Liver (tissue), 3 donors: ENCODE measurements at regions not wholly inside any gene's neighbourhood (a gene's known extent, or its start where the extent isn't known, plus 50 kb on each side); places are given as distances from the start of the nearest gene placed in this dataset.

Experiments
- EGR1 ChIP-seq, 2 donors: IDR thresholded peaks; 2 replicates each; pipeline ENCODE4 v1.6.1; 2016 to 2018; ENCODE audit warnings: antibody characterized with exemption in 2 of 2, low read depth in 2 of 2
- FOXA1 ChIP-seq: IDR thresholded peaks from 2 replicates; pipeline ENCODE4 v1.6.1; 2016; ENCODE audit warnings: antibody characterized with exemption
- GABPA ChIP-seq, 2 donors: IDR thresholded peaks in 1 of 2; conservative IDR thresholded peaks in 1 of 2; 2 replicates each; pipeline ENCODE4 v1.6.1; 2016; ENCODE audit warnings: antibody characterized with exemption in 2 of 2, mild to moderate bottlenecking in 1 of 2, moderate library complexity in 1 of 2
- SP1 ChIP-seq: IDR thresholded peaks from 2 replicates; pipeline ENCODE4 v1.6.1; 2018; ENCODE audit warnings: antibody characterized with exemption, mild to moderate bottlenecking
- TAF1 ChIP-seq: conservative IDR thresholded peaks from 2 replicates; pipeline ENCODE4 v1.6.1; 2016; ENCODE audit warnings: antibody characterized with exemption, mild to moderate bottlenecking
- YY1 ChIP-seq: IDR thresholded peaks from 2 replicates; pipeline ENCODE4 v1.6.1; 2016; ENCODE audit warnings: antibody characterized with exemption, mild to moderate bottlenecking
- ZBTB33 ChIP-seq: IDR thresholded peaks from 2 replicates; pipeline ENCODE4 v1.6.1; 2016; ENCODE audit warnings: antibody characterized with exemption
- TF ChIP-seq, protein P1 (sequence below): fragments of 150-350 bp; IDR thresholded peaks from 2 replicates; pipeline ENCODE4 v1.5.1; 2017; ENCODE audit warnings: improper control_type of control experiment, low read depth, low read length; ENCODE audit not compliant: missing input control
- TF ChIP-seq, protein P2 (sequence below): IDR thresholded peaks from 2 replicates; pipeline ENCODE4 v1.6.1; 2016; ENCODE audit warnings: antibody characterized with exemption
- donor health status: healthy.
- donor health status: healthy.

DNA sequence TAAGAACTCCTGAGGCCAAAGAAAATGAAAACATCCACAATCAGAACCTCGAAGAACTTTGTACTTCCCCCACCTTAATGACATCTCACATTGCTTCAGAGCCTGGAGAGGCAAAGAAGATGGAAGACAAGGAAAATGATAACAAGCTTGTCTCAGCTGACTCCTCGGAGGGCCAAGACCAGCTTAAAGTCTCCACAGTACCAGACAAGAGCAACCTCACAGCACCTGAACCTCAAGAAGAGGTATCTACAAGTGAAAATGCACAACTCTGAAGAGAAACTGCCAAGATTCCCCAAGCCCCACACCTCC lies 97.5 kb downstream of the HNRNPD start:
- TF ChIP-seq, protein P1, sequence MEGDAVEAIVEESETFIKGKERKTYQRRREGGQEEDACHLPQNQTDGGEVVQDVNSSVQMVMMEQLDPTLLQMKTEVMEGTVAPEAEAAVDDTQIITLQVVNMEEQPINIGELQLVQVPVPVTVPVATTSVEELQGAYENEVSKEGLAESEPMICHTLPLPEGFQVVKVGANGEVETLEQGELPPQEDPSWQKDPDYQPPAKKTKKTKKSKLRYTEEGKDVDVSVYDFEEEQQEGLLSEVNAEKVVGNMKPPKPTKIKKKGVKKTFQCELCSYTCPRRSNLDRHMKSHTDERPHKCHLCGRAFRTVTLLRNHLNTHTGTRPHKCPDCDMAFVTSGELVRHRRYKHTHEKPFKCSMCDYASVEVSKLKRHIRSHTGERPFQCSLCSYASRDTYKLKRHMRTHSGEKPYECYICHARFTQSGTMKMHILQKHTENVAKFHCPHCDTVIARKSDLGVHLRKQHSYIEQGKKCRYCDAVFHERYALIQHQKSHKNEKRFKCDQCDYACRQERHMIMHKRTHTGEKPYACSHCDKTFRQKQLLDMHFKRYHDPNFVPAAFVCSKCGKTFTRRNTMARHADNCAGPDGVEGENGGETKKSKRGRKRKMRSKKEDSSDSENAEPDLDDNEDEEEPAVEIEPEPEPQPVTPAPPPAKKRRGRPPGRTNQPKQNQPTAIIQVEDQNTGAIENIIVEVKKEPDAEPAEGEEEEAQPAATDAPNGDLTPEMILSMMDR, result no peak
- TF ChIP-seq TAF1, result no peak
- no peak for TF ChIP-seq SP1
- no peak for TF ChIP-seq FOXA1
- TF ChIP-seq EGR1 (IDR thresholded peaks at IDR 0.05; ENCODE audit: low read depth in 2 of 2), result no peak
- TF ChIP-seq, protein P2, sequence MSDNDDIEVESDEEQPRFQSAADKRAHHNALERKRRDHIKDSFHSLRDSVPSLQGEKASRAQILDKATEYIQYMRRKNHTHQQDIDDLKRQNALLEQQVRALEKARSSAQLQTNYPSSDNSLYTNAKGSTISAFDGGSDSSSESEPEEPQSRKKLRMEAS, result no peak
- no peak for TF ChIP-seq ZBTB33
- no peak for TF ChIP-seq YY1
- TF ChIP-seq GABPA (IDR thresholded peaks at IDR 0.05 in 1 of 2, conservative IDR thresholded peaks at IDR 0.05 in 1 of 2), result no peak
